Lower leg skin (tissue), 4 donors: ENCODE measurements at regions not wholly inside any gene's neighbourhood (a gene's known extent, or its start where the extent isn't known, plus 50 kb on each side); places are given as distances from the start of the nearest gene placed in this dataset.

Experiments
- DNase-seq, 2 donors: peaks; one replicate each; pipeline ENCODE4 v3.0.0-alpha.2; 2019; ENCODE audit warnings: low spot score in 2 of 2
- H3K4me3 ChIP-seq: fragments of 200-600 bp; sonication (generic); 2 replicates; pipeline ENCODE4 v1.5.1; 2017; ENCODE audit warnings: mild to moderate bottlenecking, low read depth; ENCODE audit not compliant: poor library complexity, severe bottlenecking
- CTCF ChIP-seq, 3 donors: fragments of 450-650 bp; IDR thresholded peaks; one replicate each; pipeline ENCODE4 v1.5.1; 2016; ENCODE audit warnings: antibody characterized with exemption in 3 of 3, mild to moderate bottlenecking in 3 of 3, moderate library complexity in 2 of 3
- POLR2A ChIP-seq, 2 donors: fragments of 450-650 bp; IDR thresholded peaks; one replicate each; pipeline ENCODE4 v1.6.1; 2016 to 2017; ENCODE audit warnings: antibody characterized with exemption in 2 of 2, mild to moderate bottlenecking in 1 of 2, moderate library complexity in 1 of 2
- WGBS, 2 donors: methylation state at CpG; one replicate each; pipeline ENCODE4 v1.1.5; 2018; 5-methylcytosine and 5-hydroxymethylcytosine counted together
- intact Hi-C: fragments of 100-400 bp; cut with DNase I; formaldehyde crosslinking; loops from one replicate; pipeline ENCODE4 v1.15.0; 2023; ENCODE audit warnings: low total_unique reads

- WGBS, 2 donors: 55 to 60% methylated on average over 8 of the region's 8 CpGs
- intact Hi-C loops: no loop called here
- DNase-seq: no peak
- TF ChIP-seq CTCF (IDR thresholded peaks at IDR 0.05) (no peak), POLR2A (IDR thresholded peaks at IDR 0.05) (no peak)
- H3K4me3 ChIP-seq: no peak overlapping the region
These were observed 83.3 kb upstream of the CCDC112 start for GRCh38 chr5:115379622-115380344.

GRCh38 chr5:115378754-115379153 is 82.3 kb upstream of the CCDC112 start:
- 90 to 91% methylated on average over 2 of the region's 2 CpGs for whole genome bisulfite sequencing, 2 donors
- no peak overlapping the region for H3K4me3 ChIP-seq
- no peak for DNase-seq
- TF ChIP-seq POLR2A (IDR thresholded peaks at IDR 0.05) (no peak), CTCF (IDR thresholded peaks at IDR 0.05) (no peak)
- intact Hi-C loops: no loop called here

- no peak for TF ChIP-seq POLR2A (IDR thresholded peaks at IDR 0.05)
- TF ChIP-seq CTCF (IDR thresholded peaks at IDR 0.05): no peak
- intact Hi-C loops: no loop called here
- H3K4me3 ChIP-seq: no peak overlapping the region
- WGBS, 2 donors: 69 to 70% methylated on average over 4 of the region's 4 CpGs
- DNase-seq: no peak
These were observed 81.2 kb upstream of the CCDC112 start for GRCh38 chr5:115377468-115378217.

GRCh38 chr5:115375893-115376292 is 79.4 kb upstream of the CCDC112 start:
- no peak for DNase-seq
- no peak for TF ChIP-seq POLR2A (IDR thresholded peaks at IDR 0.05)
- no peak for TF ChIP-seq CTCF (IDR thresholded peaks at IDR 0.05)
- H3K4me3 ChIP-seq: no peak overlapping the region
- intact Hi-C loops: no loop called here
- WGBS, 2 donors: 79 to 82% methylated on average over 5 of the region's 5 CpGs

- DNase-seq: no peak
- intact Hi-C loops: no loop called here
- H3K4me3 ChIP-seq: no peak overlapping the region
- TF ChIP-seq CTCF (IDR thresholded peaks at IDR 0.05) (no peak), POLR2A (IDR thresholded peaks at IDR 0.05) (no peak)
- 85 to 87% methylated on average over 3 of the region's 3 CpGs for WGBS, 2 donors
These were observed 77.8 kb upstream of the CCDC112 start for GRCh38 chr5:115374057-115374775.
